WTC11 (cell line): ENCODE measurements at regions not wholly inside any gene's neighbourhood (a gene's known extent, or its start where the extent isn't known, plus 50 kb on each side); places are given as distances from the start of the nearest gene placed in this dataset.

ENCODE experiments used
- ATAC-seq: fragments of 200-7000 bp; cut with Tn5 transposase; 2 replicates; pipeline ENCODE4 v1.10.0; 2021; ENCODE audit warnings: mild to moderate bottlenecking, moderate library complexity
- CTCF ChIA-PET: fragments of 300-600 bp; sonication (Branson Sonifier 250); formaldehyde crosslinking; loops from one replicate; lab custom pipeline; 2021; ENCODE audit warnings: antibody characterized with exemption; lab: Charles Lee
- POLR2A ChIA-PET: fragments of 350-600 bp; sonication (Branson Sonifier 250); formaldehyde crosslinking; loops from one replicate; lab custom pipeline; 2021; ENCODE audit warnings: antibody characterized with exemption; lab: Charles Lee
- DNase-seq: peaks from one replicate; pipeline ENCODE4 v3.0.0; 2021; ENCODE audit warnings: low spot score
- H3K27ac Mint-ChIP-seq: 2 replicates; pipeline ENCODE4 v1.8.0; 2021; ENCODE audit warnings: mixed read lengths
- H3K27me3 Mint-ChIP-seq: 2 replicates; pipeline ENCODE4 v1.8.0; 2021; ENCODE audit warnings: low read depth, mild to moderate bottlenecking, moderate library complexity, mixed read lengths
- H3K36me3 Mint-ChIP-seq: 2 replicates; pipeline ENCODE4 v1.8.0; 2021; ENCODE audit warnings: mixed read lengths
- H3K4me1 Mint-ChIP-seq: 2 replicates; pipeline ENCODE4 v1.8.0; 2022; ENCODE audit warnings: mixed read lengths
- H3K4me3 Mint-ChIP-seq: 2 replicates; pipeline ENCODE4 v1.8.0; 2021; ENCODE audit warnings: mild to moderate bottlenecking, moderate library complexity, mixed read lengths
- H3K9me3 Mint-ChIP-seq: 2 replicates; pipeline ENCODE4 v1.8.0; 2021; ENCODE audit warnings: mixed read lengths
- ATF1 ChIP-seq: sonication (generic); formaldehyde crosslinking; IDR thresholded peaks from 2 replicates; pipeline ENCODE4 v1.8.1; 2023; ENCODE audit warnings: mild to moderate bottlenecking, moderate library complexity, missing genetic modification reagents
- CREB1 ChIP-seq: sonication (generic); formaldehyde crosslinking; IDR thresholded peaks from 2 replicates; pipeline ENCODE4 v1.8.0; 2023; ENCODE audit warnings: mild to moderate bottlenecking, missing genetic modification reagents
- CREM ChIP-seq: sonication (generic); formaldehyde crosslinking; IDR thresholded peaks from 2 replicates; pipeline ENCODE4 v1.8.1; 2022; ENCODE audit warnings: mild to moderate bottlenecking, missing genetic modification reagents, moderate library complexity
- E2F4 ChIP-seq: sonication (generic); formaldehyde crosslinking; IDR thresholded peaks from 2 replicates; pipeline ENCODE4 v1.8.1; 2022; ENCODE audit warnings: low read depth, mild to moderate bottlenecking, moderate library complexity, missing genetic modification reagents, borderline replicate concordance
- E2F5 ChIP-seq: sonication (generic); formaldehyde crosslinking; IDR thresholded peaks from 2 replicates; pipeline ENCODE4 v1.8.1; 2022; ENCODE audit warnings: mild to moderate bottlenecking, moderate library complexity, missing genetic modification reagents
- EMX1 ChIP-seq: fragments of 250-450 bp; sonication (Bioruptor Pico); IDR thresholded peaks from 2 replicates; pipeline ENCODE4 v1.8.0; 2021; ENCODE audit warnings: mild to moderate bottlenecking
- FOXP1 ChIP-seq: sonication (generic); formaldehyde crosslinking; IDR thresholded peaks from 2 replicates; pipeline ENCODE4 v1.8.0; 2022; ENCODE audit warnings: missing genetic modification reagents, mild to moderate bottlenecking, moderate library complexity, borderline replicate concordance
- GTF2I ChIP-seq: fragments of 250-450 bp; sonication (Bioruptor Pico); conservative IDR thresholded peaks from 2 replicates; pipeline ENCODE4 v1.4.0; 2021; ENCODE audit warnings: mild to moderate bottlenecking
- JUN ChIP-seq: sonication (generic); formaldehyde crosslinking; IDR thresholded peaks from 2 replicates; pipeline ENCODE4 v1.8.0; 2023; ENCODE audit warnings: mild to moderate bottlenecking, missing genetic modification reagents
- OVOL2 ChIP-seq: fragments of 250-450 bp; sonication (Bioruptor Pico); IDR thresholded peaks from 2 replicates; pipeline ENCODE4 v1.9.0; 2021; ENCODE audit warnings: mild to moderate bottlenecking, borderline replicate concordance
- PREB ChIP-seq: sonication (generic); formaldehyde crosslinking; IDR thresholded peaks from 2 replicates; pipeline ENCODE4 v1.8.1; 2022; ENCODE audit warnings: mild to moderate bottlenecking, missing genetic modification reagents, moderate library complexity, borderline replicate concordance
- PRRX2 ChIP-seq: fragments of 250-450 bp; sonication (Bioruptor Pico); IDR thresholded peaks from 2 replicates; pipeline ENCODE4 v1.8.0; 2021; ENCODE audit warnings: mild to moderate bottlenecking
- TEAD4 ChIP-seq: sonication (generic); formaldehyde crosslinking; IDR thresholded peaks from 2 replicates; pipeline ENCODE4 v1.8.0; 2022; ENCODE audit warnings: mild to moderate bottlenecking, missing genetic modification reagents
- ZBTB21 ChIP-seq: sonication (generic); formaldehyde crosslinking; IDR thresholded peaks from 2 replicates; pipeline ENCODE4 v1.8.1; 2023; ENCODE audit warnings: mild to moderate bottlenecking, missing genetic modification reagents, borderline replicate concordance
- ZNF232 ChIP-seq: sonication (generic); formaldehyde crosslinking; IDR thresholded peaks from 2 replicates; pipeline ENCODE4 v1.8.0; 2022; ENCODE audit warnings: mild to moderate bottlenecking, missing genetic modification reagents
- ZNF263 ChIP-seq: sonication (generic); formaldehyde crosslinking; IDR thresholded peaks from 2 replicates; pipeline ENCODE4 v1.8.1; 2022; ENCODE audit warnings: low read depth, mild to moderate bottlenecking, moderate library complexity, missing genetic modification reagents
- ZNF396 ChIP-seq: fragments of 250-450 bp; sonication (Bioruptor Pico); IDR thresholded peaks from 2 replicates; pipeline ENCODE4 v1.8.0; 2021; ENCODE audit warnings: mild to moderate bottlenecking, moderate library complexity, borderline replicate concordance
- ZNF425 ChIP-seq: fragments of 250-450 bp; sonication (Bioruptor Pico); conservative IDR thresholded peaks from 2 replicates; pipeline ENCODE4 v1.9.0; 2021; ENCODE audit warnings: mild to moderate bottlenecking
- ZSCAN18 ChIP-seq: fragments of 250-450 bp; sonication (Bioruptor Pico); IDR thresholded peaks from 2 replicates; pipeline ENCODE4 v2.1.2; 2022; ENCODE audit warnings: mild to moderate bottlenecking, moderate library complexity
- TF ChIP-seq, protein P1 (sequence below): sonication (generic); formaldehyde crosslinking; IDR thresholded peaks from 2 replicates; pipeline ENCODE4 v1.8.0; 2022; ENCODE audit warnings: mild to moderate bottlenecking, missing genetic modification reagents

DNA sequence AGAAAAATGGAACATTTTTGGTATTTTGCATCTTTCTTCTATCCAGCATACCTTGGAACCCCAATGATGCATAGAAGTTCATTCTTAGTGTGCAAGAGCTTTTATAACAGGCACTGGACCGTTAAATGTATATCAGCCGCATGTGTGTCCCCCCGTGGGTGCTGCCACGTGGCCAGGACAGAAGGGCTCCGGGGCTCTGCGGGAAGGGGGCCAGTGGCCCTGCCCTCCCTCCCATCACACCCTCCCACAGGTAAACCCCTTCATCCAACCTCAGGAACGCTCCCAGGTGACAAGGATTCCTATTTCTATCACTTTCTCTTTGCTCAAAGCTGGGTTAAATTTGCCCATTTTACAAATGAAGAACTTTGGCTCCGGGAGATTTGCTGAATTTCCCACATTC, 393.4 kb upstream of the IRX4 start:
- no peak for ATAC-seq
- Mint-ChIP-seq H3K27ac (no peak overlapping the region), H3K27me3 (no peaks in the 10 kb centered on the region; the same call in none of the 2 replicates), H3K9me3 (no peaks in the 10 kb centered on the region), H3K4me1 (peaks cover 3% of the 10 kb centered on the region; the same call in 1 of the 2 replicates), H3K4me3 (no peak overlapping the region), H3K36me3 (no peaks in the 10 kb centered on the region)
- DNase-seq = no peak
- TF ChIP-seq PREB = no peak
- no peak for TF ChIP-seq ATF1
- no peak for TF ChIP-seq TEAD4 (CRISPR knock-in tag)
- TF ChIP-seq ZNF396 (CRISPR knock-in tag) = no peak
- no peak for TF ChIP-seq ZNF232 (CRISPR knock-in tag)
- no peak for TF ChIP-seq OVOL2 (CRISPR knock-in tag)
- no peak for TF ChIP-seq E2F5 (CRISPR knock-in tag)
- TF ChIP-seq FOXP1 (CRISPR knock-in tag) = no peak
- no peak for TF ChIP-seq CREM (CRISPR knock-in tag)
- TF ChIP-seq, protein P1, sequence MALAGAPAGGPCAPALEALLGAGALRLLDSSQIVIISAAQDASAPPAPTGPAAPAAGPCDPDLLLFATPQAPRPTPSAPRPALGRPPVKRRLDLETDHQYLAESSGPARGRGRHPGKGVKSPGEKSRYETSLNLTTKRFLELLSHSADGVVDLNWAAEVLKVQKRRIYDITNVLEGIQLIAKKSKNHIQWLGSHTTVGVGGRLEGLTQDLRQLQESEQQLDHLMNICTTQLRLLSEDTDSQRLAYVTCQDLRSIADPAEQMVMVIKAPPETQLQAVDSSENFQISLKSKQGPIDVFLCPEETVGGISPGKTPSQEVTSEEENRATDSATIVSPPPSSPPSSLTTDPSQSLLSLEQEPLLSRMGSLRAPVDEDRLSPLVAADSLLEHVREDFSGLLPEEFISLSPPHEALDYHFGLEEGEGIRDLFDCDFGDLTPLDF = no peak
- TF ChIP-seq PRRX2 (CRISPR knock-in tag) = no peak
- TF ChIP-seq E2F4 (CRISPR knock-in tag) = no peak
- no peak for TF ChIP-seq ZBTB21 (CRISPR knock-in tag)
- no peak for TF ChIP-seq ZNF263 (CRISPR knock-in tag)
- no peak for TF ChIP-seq JUN (CRISPR knock-in tag)
- no peak for TF ChIP-seq CREB1 (CRISPR knock-in tag)
- TF ChIP-seq EMX1 (CRISPR knock-in tag) = no peak
- no peak for TF ChIP-seq ZSCAN18 (CRISPR knock-in tag)
- TF ChIP-seq ZNF425 (CRISPR knock-in tag) = no peak
- no peak for TF ChIP-seq GTF2I (CRISPR knock-in tag)
- ChIA-PET CTCF (interaction anchor here (1.3 kb wide), 1 partner anchor 69 kb away, joined by 4 read pairs; no protein-coding TSS in a partner anchor), POLR2A (no interaction called here)
